ENCODE measurements at regions not wholly inside any gene's neighbourhood (a gene's known extent, or its start where the extent isn't known, plus 50 kb on each side); places are given as distances from the start of the nearest gene placed in this dataset.

DNA sequence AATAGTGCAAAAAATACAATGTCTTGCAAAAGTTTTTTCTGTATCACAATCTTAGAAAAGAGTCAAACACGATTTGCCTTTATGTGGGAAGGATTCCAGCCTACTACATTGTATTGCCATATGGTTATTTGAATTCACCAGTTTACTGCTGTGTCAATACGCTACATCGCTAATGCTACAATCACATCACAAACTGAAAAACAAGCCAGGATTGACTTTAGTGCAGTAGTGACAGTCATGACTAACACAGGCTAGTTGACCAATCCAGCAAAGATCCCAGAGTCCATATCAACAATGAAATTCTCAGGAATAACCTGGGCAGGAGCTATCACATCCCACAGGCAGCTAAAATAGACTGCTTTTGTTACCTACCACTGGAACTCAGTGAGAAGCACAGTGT lies 67.0 kb downstream of the IL12A start:
- no CpG with 5 or more reads among the region's 3 CpGs for WGBS (ENCODE audit: insufficient coverage)

DNA sequence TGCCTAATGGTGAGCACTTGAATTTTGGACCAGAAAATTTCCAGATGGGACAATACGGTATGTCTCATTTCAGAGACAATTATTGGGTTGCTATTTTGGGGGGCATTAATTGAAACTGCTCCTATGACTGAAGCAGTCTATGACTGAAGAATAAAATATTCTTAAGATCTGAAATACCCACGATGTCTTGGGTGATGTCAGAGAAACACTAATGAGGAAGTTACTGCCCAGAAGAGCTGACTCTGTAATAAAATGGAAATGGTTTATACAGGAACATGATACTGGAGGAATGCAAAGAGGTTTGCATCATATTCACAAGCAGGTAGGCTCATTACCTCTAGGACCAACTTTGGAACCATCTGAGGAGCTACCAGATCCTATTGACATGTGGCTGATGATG lies 68.7 kb downstream of the IL12A start:
- Histone ChIP-seq H3K4me2 (replicated peaks; ENCODE audit: extremely low read depth, low read length, poor library complexity, severe bottlenecking) (no peak overlapping the region), H3K9ac (ENCODE audit: insufficient read depth, low read length, poor library complexity, severe bottlenecking) (no peak overlapping the region), H2AFZ (ENCODE audit: insufficient read depth, low read depth, low read length, poor library complexity, severe bottlenecking) (no peak overlapping the region), H3K36me3 (replicated peaks in 1 of 2; ENCODE audit: control insufficient read depth in 1 of 2, insufficient read depth in 2 of 2, low read length in 2 of 2) (no peaks in the 10 kb centered on the region), H3K9me3 (replicated peaks in 1 of 2; ENCODE audit: control insufficient read depth in 1 of 2, insufficient read depth in 1 of 2, low read length in 2 of 2) (peaks cover 0 to 14% of the 10 kb centered on the region in 2 donors), H3K27me3 (ENCODE audit: control insufficient read depth in 2 of 2, insufficient read depth in 2 of 2, low read length in 2 of 2) (no peaks in the 10 kb centered on the region), H3K4me1 (ENCODE audit: control insufficient read depth in 1 of 2, insufficient read depth in 2 of 2, low read length in 2 of 2) (no peaks in the 10 kb centered on the region), H4K20me1 (ENCODE audit: insufficient read depth, low read length) (no peaks in the 10 kb centered on the region), H3K27ac (ENCODE audit: low read depth in 1 of 2, low read length in 2 of 2) (no peak overlapping the region), H3K79me2 (ENCODE audit: insufficient read depth, low read length) (no peaks in the 10 kb centered on the region), H3K4me3 (replicated peaks in 1 of 3; ENCODE audit: low read depth in 2 of 3, low read length in 3 of 3) (no peak overlapping the region)
- no peak for TF ChIP-seq CTCF (IDR thresholded peaks at IDR 0.05)
- Mint-ChIP-seq H3K36me3 (no peaks in the 10 kb centered on the region), H3K27ac (no peak overlapping the region), H3K4me1 (peaks cover 1% of the 10 kb centered on the region), H3K9me3 (peaks cover 3 to 9% (median 6%) of the 10 kb centered on the region in 7 donors), H3K27me3 (ENCODE audit: low read depth in 3 of 3) (peaks cover 0 to 2% (median 0%) of the 10 kb centered on the region in 3 donors), H3K4me3 (no peak overlapping the region)
- WGBS (ENCODE audit: insufficient coverage): 100% methylated on average over 1 of the region's 2 CpGs
- intact Hi-C loops (cut with micrococcal nuclease): no loop called here
- DNase-seq: peak in 1 of 3 donors; percentile 24

More for the DNA sequence above, 67.0 kb downstream of the IL12A start:
- Mint-ChIP-seq H3K27me3 (ENCODE audit: low read depth in 3 of 3) (peaks cover 0 to 3% (median 2%) of the 10 kb centered on the region in 3 donors), H3K27ac (no peak overlapping the region), H3K4me1 (peaks cover 3% of the 10 kb centered on the region), H3K4me3 (no peak overlapping the region), H3K9me3 (peaks cover 0 to 3% (median 0%) of the 10 kb centered on the region in 7 donors), H3K36me3 (no peaks in the 10 kb centered on the region)
- Histone ChIP-seq H3K27me3 (ENCODE audit: control insufficient read depth in 2 of 2, insufficient read depth in 2 of 2, low read length in 2 of 2) (no peaks in the 10 kb centered on the region), H3K4me2 (replicated peaks; ENCODE audit: extremely low read depth, low read length, poor library complexity, severe bottlenecking) (no peak overlapping the region), H3K79me2 (ENCODE audit: insufficient read depth, low read length) (no peaks in the 10 kb centered on the region), H3K4me3 (replicated peaks in 1 of 3; ENCODE audit: low read depth in 2 of 3, low read length in 3 of 3) (no peak overlapping the region), H4K20me1 (ENCODE audit: insufficient read depth, low read length) (no peaks in the 10 kb centered on the region), H3K9ac (ENCODE audit: insufficient read depth, low read length, poor library complexity, severe bottlenecking) (no peak overlapping the region), H3K36me3 (replicated peaks in 1 of 2; ENCODE audit: control insufficient read depth in 1 of 2, insufficient read depth in 2 of 2, low read length in 2 of 2) (no peaks in the 10 kb centered on the region), H2AFZ (ENCODE audit: insufficient read depth, low read depth, low read length, poor library complexity, severe bottlenecking) (no peak overlapping the region), H3K27ac (ENCODE audit: low read depth in 1 of 2, low read length in 2 of 2) (no peak overlapping the region), H3K4me1 (ENCODE audit: control insufficient read depth in 1 of 2, insufficient read depth in 2 of 2, low read length in 2 of 2) (no peaks in the 10 kb centered on the region), H3K9me3 (replicated peaks in 1 of 2; ENCODE audit: control insufficient read depth in 1 of 2, insufficient read depth in 1 of 2, low read length in 2 of 2) (peaks cover 0 to 4% of the 10 kb centered on the region in 2 donors)
- TF ChIP-seq CTCF (IDR thresholded peaks at IDR 0.05): no peak
- intact Hi-C loops (cut with micrococcal nuclease): no loop called here
- no peak for DNase-seq
